ENCODE measurements at regions not wholly inside any gene's neighbourhood (a gene's known extent, or its start where the extent isn't known, plus 50 kb on each side); places are given as distances from the start of the nearest gene placed in this dataset.
A peak's percentile ranks its signal among the peaks of the same experiment; 100 is the strongest.

GRCh38 chr2:133829450-133830020, 261.3 kb upstream of the NCKAP5 start:
- ATAC-seq = no peak
- H3K9me3 Mint-ChIP-seq = no peaks in the 10 kb centered on the region
- DNase-seq (ENCODE audit: low spot score in 2 of 2) = no peak
- H3K36me3 Mint-ChIP-seq = no peaks in the 10 kb centered on the region
- no peak overlapping the region for H3K27ac Mint-ChIP-seq

GRCh38 chr2:133833746-133834145, 265.5 kb upstream of the NCKAP5 start:
- DNase-seq (ENCODE audit: low spot score in 2 of 2) (no peak), ATAC-seq (no peak)
- no peaks in the 10 kb centered on the region for H3K36me3 Mint-ChIP-seq
- H3K9me3 Mint-ChIP-seq = no peaks in the 10 kb centered on the region
- no peak overlapping the region for H3K27ac Mint-ChIP-seq

GRCh38 chr2:133835821-133836619, 267.8 kb upstream of the NCKAP5 start:
- DNase-seq (ENCODE audit: low spot score in 2 of 2) (no peak), ATAC-seq (no peak)
- Mint-ChIP-seq H3K36me3 (no peaks in the 10 kb centered on the region), H3K9me3 (no peaks in the 10 kb centered on the region), H3K27ac (no peak overlapping the region)

- H3K36me3 Mint-ChIP-seq = no peaks in the 10 kb centered on the region
- DNase-seq (ENCODE audit: low spot score in 2 of 2) (no peak), ATAC-seq (no peak)
- H3K9me3 Mint-ChIP-seq = no peaks in the 10 kb centered on the region
- no peak overlapping the region for H3K27ac Mint-ChIP-seq
These were observed 268.6 kb upstream of the NCKAP5 start for GRCh38 chr2:133836691-133837345.

- ATAC-seq = no peak
- DNase-seq (ENCODE audit: low spot score in 2 of 2) = no peak
- Mint-ChIP-seq H3K36me3 (no peaks in the 10 kb centered on the region), H3K27ac (no peak overlapping the region), H3K9me3 (no peaks in the 10 kb centered on the region)
These were observed 269.3 kb upstream of the NCKAP5 start for GRCh38 chr2:133837441-133838094.

- H3K27ac Mint-ChIP-seq = no peak overlapping the region
- no peaks in the 10 kb centered on the region for H3K9me3 Mint-ChIP-seq
- DNase-seq (ENCODE audit: low spot score in 2 of 2) = no peak
- H3K36me3 Mint-ChIP-seq = no peaks in the 10 kb centered on the region
- ATAC-seq = no peak
These were observed 270.5 kb upstream of the NCKAP5 start for GRCh38 chr2:133838642-133839365.

GRCh38 chr2:133839677-133840076, 271.4 kb upstream of the NCKAP5 start:
- no peaks in the 10 kb centered on the region for H3K9me3 Mint-ChIP-seq
- no peak for DNase-seq (ENCODE audit: low spot score in 2 of 2)
- H3K27ac Mint-ChIP-seq = no peak overlapping the region
- no peak for ATAC-seq
- no peaks in the 10 kb centered on the region for H3K36me3 Mint-ChIP-seq

GRCh38 chr2:133840761-133841160, 272.5 kb upstream of the NCKAP5 start:
- DNase-seq (ENCODE audit: low spot score in 2 of 2) = no peak
- Mint-ChIP-seq H3K27ac (no peak overlapping the region), H3K36me3 (no peaks in the 10 kb centered on the region), H3K9me3 (no peaks in the 10 kb centered on the region)
- no peak for ATAC-seq

- no peak for ATAC-seq
- no peak overlapping the region for H3K27ac Mint-ChIP-seq
- H3K9me3 Mint-ChIP-seq = no peaks in the 10 kb centered on the region
These were observed 273.6 kb upstream of the NCKAP5 start for GRCh38 chr2:133841900-133842299.

GRCh38 chr2:133842446-133842845, 274.2 kb upstream of the NCKAP5 start:
- ATAC-seq = no peak
- no peak for DNase-seq (ENCODE audit: low spot score in 2 of 2)
- Mint-ChIP-seq H3K27ac (no peak overlapping the region), H3K9me3 (no peaks in the 10 kb centered on the region), H3K36me3 (no peaks in the 10 kb centered on the region)

More at GRCh38 chr2:133841900-133842299, 273.6 kb upstream of the NCKAP5 start:
- DNase-seq (ENCODE audit: low spot score in 2 of 2) = no peak
- no peaks in the 10 kb centered on the region for H3K36me3 Mint-ChIP-seq

- Mint-ChIP-seq H3K36me3 (no peaks in the 10 kb centered on the region), H3K9me3 (no peaks in the 10 kb centered on the region), H3K27ac (no peak overlapping the region)
- ATAC-seq (no peak), DNase-seq (ENCODE audit: low spot score in 2 of 2) (no peak)
These were observed 274.8 kb upstream of the NCKAP5 start for GRCh38 chr2:133843091-133843490.

GRCh38 chr2:133843551-133843950, 275.3 kb upstream of the NCKAP5 start:
- Mint-ChIP-seq H3K9me3 (no peaks in the 10 kb centered on the region), H3K27ac (no peak overlapping the region), H3K36me3 (no peaks in the 10 kb centered on the region)
- DNase-seq (ENCODE audit: low spot score in 2 of 2) = no peak
- ATAC-seq = no peak

- H3K27ac Mint-ChIP-seq = no peak overlapping the region
- H3K9me3 Mint-ChIP-seq = no peaks in the 10 kb centered on the region
- ATAC-seq = peak; percentile 43 to 66
- no peaks in the 10 kb centered on the region for H3K36me3 Mint-ChIP-seq
- peak in 1 of 2 donors; percentile 58 for DNase-seq (ENCODE audit: low spot score in 2 of 2)
These were observed 276.1 kb upstream of the NCKAP5 start for GRCh38 chr2:133844214-133844892.

GRCh38 chr2:133846476-133846875, 278.2 kb upstream of the NCKAP5 start:
- no peak for DNase-seq (ENCODE audit: low spot score in 2 of 2)
- Mint-ChIP-seq H3K36me3 (no peaks in the 10 kb centered on the region), H3K9me3 (no peaks in the 10 kb centered on the region), H3K27ac (no peak overlapping the region)
- no peak for ATAC-seq

- H3K27ac Mint-ChIP-seq = no peak overlapping the region
- no peak for ATAC-seq
These were observed 279.3 kb upstream of the NCKAP5 start for GRCh38 chr2:133847591-133847990.

GRCh38 chr2:133848111-133848649, 279.9 kb upstream of the NCKAP5 start:
- H3K36me3 Mint-ChIP-seq = no peaks in the 10 kb centered on the region
- no peak overlapping the region for H3K27ac Mint-ChIP-seq
- H3K9me3 Mint-ChIP-seq = no peaks in the 10 kb centered on the region
- DNase-seq (ENCODE audit: low spot score in 2 of 2) = no peak
- ATAC-seq = no peak

More at GRCh38 chr2:133847591-133847990, 279.3 kb upstream of the NCKAP5 start:
- Mint-ChIP-seq H3K9me3 (no peaks in the 10 kb centered on the region), H3K36me3 (no peaks in the 10 kb centered on the region)
- no peak for DNase-seq (ENCODE audit: low spot score in 2 of 2)

Measured in activated naive CD4-positive, alpha-beta T cell treated with anti-CD3 and anti-CD28 coated beads, Interleukin-2, amount 50 U/mL, for 72 hours (primary cell).